ENCODE measurements at regions not wholly inside any gene's neighbourhood (a gene's known extent, or its start where the extent isn't known, plus 50 kb on each side); places are given as distances from the start of the nearest gene placed in this dataset.

DNA sequence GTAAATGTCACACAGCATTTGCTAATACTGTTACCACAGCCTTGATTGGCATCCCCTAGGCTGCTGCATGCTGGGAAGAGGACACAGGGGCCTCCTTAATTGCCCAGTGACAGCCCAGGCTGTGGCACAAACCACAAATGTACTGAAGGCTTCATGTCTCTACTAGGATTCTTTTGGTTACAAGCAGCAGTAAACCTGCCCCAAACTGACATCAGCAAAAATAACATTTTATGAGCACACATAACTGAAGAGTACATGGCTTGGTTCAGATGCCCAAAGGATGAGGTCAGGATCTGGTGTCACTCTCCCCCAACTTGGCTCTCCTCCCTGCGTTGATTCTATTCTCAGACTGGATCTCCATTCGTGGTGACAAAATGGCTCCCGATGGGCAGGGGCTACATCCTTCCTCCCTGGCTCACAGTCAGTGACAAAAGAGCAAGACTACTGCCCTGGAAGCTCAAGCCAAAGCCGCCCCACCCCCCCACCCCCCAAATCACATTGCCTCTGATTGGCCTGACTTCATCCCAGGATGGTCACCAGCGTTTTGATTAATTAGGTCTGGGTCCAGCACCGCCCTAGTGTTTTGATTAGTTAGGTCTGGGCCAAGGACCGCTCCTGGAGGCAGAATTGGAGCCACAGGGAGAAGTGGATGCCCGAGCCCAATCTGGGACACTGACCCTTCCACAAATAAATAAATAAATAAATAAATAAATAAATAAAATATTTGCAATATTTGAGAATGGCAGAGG is 180.5 kb upstream of the RBPJ start:
- no peaks in the 10 kb centered on the region for H3K9me3 Mint-ChIP-seq
- peaks cover 4% of the 10 kb centered on the region for H3K27me3 Mint-ChIP-seq (ENCODE audit: low read depth)
- no peaks in the 10 kb centered on the region for H3K36me3 Mint-ChIP-seq (ENCODE audit: low read depth)
- H3K4me3 Mint-ChIP-seq: no peak overlapping the region
- TF ChIP-seq, protein P1, sequence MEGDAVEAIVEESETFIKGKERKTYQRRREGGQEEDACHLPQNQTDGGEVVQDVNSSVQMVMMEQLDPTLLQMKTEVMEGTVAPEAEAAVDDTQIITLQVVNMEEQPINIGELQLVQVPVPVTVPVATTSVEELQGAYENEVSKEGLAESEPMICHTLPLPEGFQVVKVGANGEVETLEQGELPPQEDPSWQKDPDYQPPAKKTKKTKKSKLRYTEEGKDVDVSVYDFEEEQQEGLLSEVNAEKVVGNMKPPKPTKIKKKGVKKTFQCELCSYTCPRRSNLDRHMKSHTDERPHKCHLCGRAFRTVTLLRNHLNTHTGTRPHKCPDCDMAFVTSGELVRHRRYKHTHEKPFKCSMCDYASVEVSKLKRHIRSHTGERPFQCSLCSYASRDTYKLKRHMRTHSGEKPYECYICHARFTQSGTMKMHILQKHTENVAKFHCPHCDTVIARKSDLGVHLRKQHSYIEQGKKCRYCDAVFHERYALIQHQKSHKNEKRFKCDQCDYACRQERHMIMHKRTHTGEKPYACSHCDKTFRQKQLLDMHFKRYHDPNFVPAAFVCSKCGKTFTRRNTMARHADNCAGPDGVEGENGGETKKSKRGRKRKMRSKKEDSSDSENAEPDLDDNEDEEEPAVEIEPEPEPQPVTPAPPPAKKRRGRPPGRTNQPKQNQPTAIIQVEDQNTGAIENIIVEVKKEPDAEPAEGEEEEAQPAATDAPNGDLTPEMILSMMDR (IDR thresholded peaks at IDR 0.05; ENCODE audit: unreplicated experiment in 3 of 3): no peak
- peaks cover 37% of the 10 kb centered on the region for H3K4me1 Mint-ChIP-seq
- H3K27ac Mint-ChIP-seq: no peak overlapping the region

- Mint-ChIP-seq H3K9me3 (no peaks in the 10 kb centered on the region), H3K4me1 (peaks cover 41% of the 10 kb centered on the region), H3K36me3 (ENCODE audit: low read depth) (no peaks in the 10 kb centered on the region), H3K4me3 (no peak overlapping the region), H3K27me3 (ENCODE audit: low read depth) (peaks cover 4% of the 10 kb centered on the region), H3K27ac (peak overlapping the region; percentile 75 to 81 (median 79))
- TF ChIP-seq, protein P1 (IDR thresholded peaks at IDR 0.05; ENCODE audit: unreplicated experiment in 3 of 3): no peak
Measured at GRCh38 chr4:26141051-26141721, 179.6 kb upstream of the RBPJ start.

- H3K27me3 Mint-ChIP-seq (ENCODE audit: low read depth): peaks cover 4% of the 10 kb centered on the region
- H3K9me3 Mint-ChIP-seq: no peaks in the 10 kb centered on the region
- peaks cover 41% of the 10 kb centered on the region for H3K4me1 Mint-ChIP-seq
- no peaks in the 10 kb centered on the region for H3K36me3 Mint-ChIP-seq (ENCODE audit: low read depth)
- H3K4me3 Mint-ChIP-seq: no peak overlapping the region
- TF ChIP-seq, protein P1 (IDR thresholded peaks at IDR 0.05; ENCODE audit: unreplicated experiment in 3 of 3): no peak
- peak overlapping the region; percentile 75 to 81 (median 79) for H3K27ac Mint-ChIP-seq
Measured at GRCh38 chr4:26141911-26142638, 178.7 kb upstream of the RBPJ start.

DNA sequence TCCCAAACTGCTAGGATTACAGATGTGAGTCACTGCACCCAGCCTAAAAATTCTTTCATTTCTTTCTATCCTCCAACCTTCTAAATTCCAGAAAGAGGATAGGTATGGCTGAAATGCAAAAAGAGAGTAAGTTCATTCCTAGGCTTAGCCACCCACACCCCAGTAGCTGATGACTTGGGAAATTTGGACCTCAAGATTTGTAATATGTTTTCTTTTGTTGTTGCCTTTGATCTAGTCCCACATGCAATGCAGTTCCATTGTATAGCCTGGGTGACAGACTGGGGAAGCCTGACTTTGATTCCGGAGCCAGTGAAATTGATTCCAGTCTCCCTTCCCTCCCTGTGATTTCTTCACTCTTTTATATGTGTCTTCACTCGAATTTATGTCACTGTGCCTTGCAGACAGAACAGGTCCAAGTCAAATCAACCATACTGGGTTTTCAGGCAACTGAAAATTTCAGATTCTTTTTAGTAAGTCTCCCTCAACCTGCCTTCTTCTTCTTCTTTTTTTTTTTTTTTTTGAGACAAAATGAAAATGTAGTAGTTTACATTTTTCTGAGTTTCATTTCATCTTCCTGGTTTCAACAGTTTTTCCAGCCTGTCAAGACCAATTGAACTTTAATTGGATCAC is 176.2 kb upstream of the RBPJ start:
- Mint-ChIP-seq H3K36me3 (ENCODE audit: low read depth) (no peaks in the 10 kb centered on the region), H3K9me3 (no peaks in the 10 kb centered on the region), H3K4me1 (peaks cover 38% of the 10 kb centered on the region), H3K27me3 (ENCODE audit: low read depth) (peaks cover 1% of the 10 kb centered on the region), H3K27ac (no peak overlapping the region), H3K4me3 (no peak overlapping the region)
- TF ChIP-seq, protein P1 (IDR thresholded peaks at IDR 0.05; ENCODE audit: unreplicated experiment in 3 of 3): no peak

DNA sequence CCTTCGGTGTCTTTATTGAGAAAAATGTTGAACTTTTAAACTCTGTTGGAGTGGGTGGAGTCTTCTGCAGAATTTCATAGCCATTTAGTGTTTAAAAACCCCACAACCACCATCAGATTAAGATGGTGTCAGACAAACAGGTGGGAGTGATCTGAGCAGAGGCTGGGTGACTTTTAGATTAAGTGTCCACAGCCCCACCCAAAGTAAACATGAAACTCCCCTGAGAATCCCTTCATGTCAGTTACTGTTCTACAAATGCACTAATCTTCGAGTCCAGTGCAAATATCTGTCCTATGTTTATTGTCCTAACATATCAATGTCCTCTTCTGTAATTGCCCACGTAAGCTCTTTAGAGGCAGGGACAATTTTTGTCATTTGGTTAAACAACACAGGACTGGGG is 175.6 kb upstream of the RBPJ start:
- H3K4me3 Mint-ChIP-seq: no peak overlapping the region
- H3K36me3 Mint-ChIP-seq (ENCODE audit: low read depth): no peaks in the 10 kb centered on the region
- peaks cover 38% of the 10 kb centered on the region for H3K4me1 Mint-ChIP-seq
- H3K9me3 Mint-ChIP-seq: no peaks in the 10 kb centered on the region
- TF ChIP-seq, protein P1 (IDR thresholded peaks at IDR 0.05; ENCODE audit: unreplicated experiment in 3 of 3): no peak
- H3K27me3 Mint-ChIP-seq (ENCODE audit: low read depth): peaks cover 4% of the 10 kb centered on the region
- no peak overlapping the region for H3K27ac Mint-ChIP-seq
